WERI-Rb-1 (cell line): ENCODE measurements at regions not wholly inside any gene's neighbourhood (a gene's known extent, or its start where the extent isn't known, plus 50 kb on each side); places are given as distances from the start of the nearest gene placed in this dataset.

Experiments
- DNase-seq: peaks from one replicate; pipeline ENCODE4 v3.0.0-alpha.2; 2020
- H3K27ac ChIP-seq: fragments of 250-450 bp; sonication (Bioruptor Pico); 2 replicates; pipeline ENCODE4 v1.5.1; 2020; ENCODE audit warnings: mild to moderate bottlenecking, moderate library complexity
- H3K27me3 ChIP-seq: fragments of 250-450 bp; sonication (Bioruptor Pico); 2 replicates; pipeline ENCODE4 v1.5.1; 2021; ENCODE audit warnings: mild to moderate bottlenecking, low read depth, moderate library complexity; ENCODE audit not compliant: insufficient read depth, severe bottlenecking
- H3K36me3 ChIP-seq: fragments of 250-450 bp; sonication (Bioruptor Pico); 2 replicates; pipeline ENCODE4 v1.5.1; 2020; ENCODE audit warnings: mild to moderate bottlenecking, moderate library complexity
- H3K4me3 ChIP-seq: 2 replicates; pipeline ENCODE4 v1.5.1; 2011; ENCODE audit warnings: low read depth, mild to moderate bottlenecking, control low read depth, low read length
- H3K9me3 ChIP-seq: fragments of 250-450 bp; sonication (Bioruptor Pico); 2 replicates; pipeline ENCODE4 v1.5.1; 2021; ENCODE audit warnings: mild to moderate bottlenecking, moderate library complexity; ENCODE audit not compliant: severe bottlenecking
- TF ChIP-seq, protein P1 (sequence below): IDR thresholded peaks from 2 replicates; pipeline ENCODE4 v1.5.1; 2011; ENCODE audit warnings: low read depth, mild to moderate bottlenecking, control low read depth, inconsistent platforms, low read length

DNA sequence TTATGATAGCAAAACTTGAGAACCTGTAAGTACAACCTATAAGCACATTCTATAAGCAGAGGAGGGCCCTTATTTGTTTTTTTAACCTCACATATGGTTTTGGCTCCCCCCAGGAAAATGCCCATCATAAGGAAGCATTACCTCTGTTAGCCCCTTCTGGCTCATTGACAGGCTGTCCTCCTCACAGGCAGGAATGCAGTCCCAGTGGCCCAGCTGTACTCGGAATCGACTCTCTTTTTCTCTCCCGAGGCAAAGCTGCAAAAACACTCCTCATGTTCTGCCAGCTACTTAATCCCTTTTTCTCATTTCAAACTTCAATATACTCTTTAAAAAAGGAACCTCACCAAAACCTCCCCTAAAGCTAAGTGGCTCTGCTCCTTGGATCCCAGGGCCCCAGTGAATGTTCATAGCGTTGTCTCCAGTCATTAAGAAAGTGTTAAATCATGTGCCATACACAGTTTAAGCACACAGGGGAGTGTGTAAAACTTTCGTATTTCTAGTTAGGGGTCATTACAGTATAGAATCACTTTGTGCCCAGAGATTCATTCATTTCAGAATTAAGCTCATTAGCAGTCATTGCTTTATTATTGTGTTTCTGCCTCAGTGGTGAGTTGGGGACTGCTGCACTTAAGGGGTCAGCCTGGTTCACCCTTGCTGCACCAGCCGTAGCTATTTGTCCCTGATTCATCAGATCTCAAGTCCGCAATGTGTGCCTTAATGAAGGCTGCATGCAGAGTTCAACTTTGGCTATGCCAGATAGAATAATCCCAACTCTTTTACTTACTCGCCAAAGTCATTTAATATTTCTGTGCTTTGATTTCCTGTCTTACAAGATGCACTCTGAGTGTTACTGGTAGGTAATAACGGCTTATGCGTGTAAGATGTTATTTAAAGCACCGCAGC, 57.6 kb downstream of the JRKL start:
- Histone ChIP-seq H3K27me3 (no peaks in the 10 kb centered on the region), H3K27ac (no peak overlapping the region), H3K4me3 (no peak overlapping the region), H3K36me3 (no peaks in the 10 kb centered on the region), H3K9me3 (no peaks in the 10 kb centered on the region)
- TF ChIP-seq, protein P1, sequence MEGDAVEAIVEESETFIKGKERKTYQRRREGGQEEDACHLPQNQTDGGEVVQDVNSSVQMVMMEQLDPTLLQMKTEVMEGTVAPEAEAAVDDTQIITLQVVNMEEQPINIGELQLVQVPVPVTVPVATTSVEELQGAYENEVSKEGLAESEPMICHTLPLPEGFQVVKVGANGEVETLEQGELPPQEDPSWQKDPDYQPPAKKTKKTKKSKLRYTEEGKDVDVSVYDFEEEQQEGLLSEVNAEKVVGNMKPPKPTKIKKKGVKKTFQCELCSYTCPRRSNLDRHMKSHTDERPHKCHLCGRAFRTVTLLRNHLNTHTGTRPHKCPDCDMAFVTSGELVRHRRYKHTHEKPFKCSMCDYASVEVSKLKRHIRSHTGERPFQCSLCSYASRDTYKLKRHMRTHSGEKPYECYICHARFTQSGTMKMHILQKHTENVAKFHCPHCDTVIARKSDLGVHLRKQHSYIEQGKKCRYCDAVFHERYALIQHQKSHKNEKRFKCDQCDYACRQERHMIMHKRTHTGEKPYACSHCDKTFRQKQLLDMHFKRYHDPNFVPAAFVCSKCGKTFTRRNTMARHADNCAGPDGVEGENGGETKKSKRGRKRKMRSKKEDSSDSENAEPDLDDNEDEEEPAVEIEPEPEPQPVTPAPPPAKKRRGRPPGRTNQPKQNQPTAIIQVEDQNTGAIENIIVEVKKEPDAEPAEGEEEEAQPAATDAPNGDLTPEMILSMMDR = no peak
- no peak for DNase-seq

GRCh38 chr11:96448225-96448624, 58.4 kb downstream of the JRKL start:
- H3K9me3 ChIP-seq = no peaks in the 10 kb centered on the region
- no peak overlapping the region for H3K27ac ChIP-seq
- TF ChIP-seq, protein P1 = no peak
- no peak overlapping the region for H3K4me3 ChIP-seq
- DNase-seq = no peak
- H3K36me3 ChIP-seq = no peaks in the 10 kb centered on the region
- no peaks in the 10 kb centered on the region for H3K27me3 ChIP-seq

DNA sequence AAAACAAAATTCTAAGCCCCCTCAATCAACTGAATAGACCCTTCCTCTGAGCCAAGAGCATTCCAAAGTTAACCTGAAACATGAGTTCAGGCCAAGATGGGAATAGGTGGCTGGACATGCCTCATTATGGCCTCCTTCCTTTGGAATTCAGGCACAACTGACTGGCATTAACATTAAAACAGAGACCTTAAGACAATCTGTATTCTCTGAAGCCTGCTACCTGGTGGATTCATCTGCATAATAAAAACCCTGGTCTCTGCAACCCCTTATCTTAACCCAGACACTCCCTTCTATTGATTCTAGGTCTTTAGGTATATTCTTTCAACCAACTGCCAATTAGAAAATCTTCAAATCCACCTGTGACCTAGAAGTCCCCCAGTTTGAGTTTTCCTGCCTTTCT, 66.3 kb downstream of the JRKL start:
- TF ChIP-seq, protein P1 = no peak
- no peaks in the 10 kb centered on the region for H3K9me3 ChIP-seq
- no peak for DNase-seq
- no peak overlapping the region for H3K27ac ChIP-seq
- H3K4me3 ChIP-seq = no peak overlapping the region
- H3K27me3 ChIP-seq = no peaks in the 10 kb centered on the region
- H3K36me3 ChIP-seq = no peaks in the 10 kb centered on the region

DNA sequence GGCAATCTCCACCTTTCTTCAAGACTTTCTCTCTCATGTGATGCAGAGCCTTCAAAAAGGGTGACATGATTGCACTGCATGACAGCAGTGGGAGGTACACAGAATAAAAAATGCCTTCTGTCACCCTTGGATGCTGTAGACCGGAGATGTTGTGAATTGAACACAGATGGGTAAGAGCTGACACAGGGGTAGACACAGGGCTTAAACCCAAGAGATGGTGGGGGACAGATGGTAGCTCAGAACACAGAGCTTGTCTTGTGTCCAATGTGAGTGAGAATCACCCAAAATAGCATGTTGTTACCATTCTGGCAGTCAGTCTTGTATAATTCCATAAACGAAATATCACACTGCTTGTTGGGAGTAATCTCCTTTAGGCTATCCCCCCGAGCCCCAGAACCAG, 69.9 kb downstream of the JRKL start:
- Histone ChIP-seq H3K27ac (no peak overlapping the region), H3K36me3 (no peaks in the 10 kb centered on the region), H3K9me3 (no peaks in the 10 kb centered on the region), H3K4me3 (no peak overlapping the region), H3K27me3 (no peaks in the 10 kb centered on the region)
- TF ChIP-seq, protein P1 = no peak
- no peak for DNase-seq

DNA sequence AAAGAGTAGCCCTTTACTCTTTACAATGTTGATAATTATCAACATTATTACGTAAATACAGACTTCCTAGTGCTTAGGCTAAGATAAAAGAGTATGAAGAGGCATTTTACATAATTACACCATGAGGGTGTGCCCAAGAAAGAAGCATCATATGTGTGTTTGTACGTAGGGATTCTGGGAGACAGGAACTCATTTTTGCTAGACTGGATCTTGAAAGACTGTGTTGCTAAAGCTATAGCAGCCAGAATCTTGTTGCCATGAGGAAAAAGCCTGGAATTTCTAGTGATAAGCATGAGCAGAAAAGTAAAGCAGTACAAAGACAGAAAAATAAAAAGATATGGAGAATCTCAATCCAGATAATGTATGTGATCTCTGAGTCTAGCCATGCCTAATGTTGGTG, 72.1 kb downstream of the JRKL start:
- Histone ChIP-seq H3K9me3 (no peaks in the 10 kb centered on the region), H3K27ac (no peak overlapping the region), H3K36me3 (no peaks in the 10 kb centered on the region), H3K4me3 (no peak overlapping the region), H3K27me3 (no peaks in the 10 kb centered on the region)
- TF ChIP-seq, protein P1 = no peak
- DNase-seq = no peak
